Panc1 (cell line): ENCODE measurements at regions not wholly inside any gene's neighbourhood (a gene's known extent, or its start where the extent isn't known, plus 50 kb on each side); places are given as distances from the start of the nearest gene placed in this dataset.
A peak's percentile ranks its signal among the peaks of the same experiment; 100 is the strongest.

Experiments
- ATAC-seq: fragments of 200-7000 bp; cut with Tn5 transposase; 2 replicates; pipeline ENCODE4 v1.9.1; 2020; ENCODE audit warnings: mild to moderate bottlenecking, moderate library complexity
- BruUV-seq: library from RNA; stranded (reverse); fragments of 400-500 nt; replicated peaks from 2 replicates; lab custom pipeline; 2021; lab: Mats Ljungman, UMichigan
- CTCF ChIA-PET: fragments of 300-600 bp; sonication (Branson Sonifier 250); formaldehyde crosslinking; loops from one replicate; lab custom pipeline; 2022; ENCODE audit warnings: antibody characterized with exemption; lab: Charles Lee
- POLR2A ChIA-PET: fragments of 300-600 bp; sonication (Branson Sonifier 250); formaldehyde crosslinking; loops from one replicate; lab custom pipeline; 2022; ENCODE audit warnings: antibody characterized with exemption; lab: Charles Lee
- DNase-seq: peaks from one replicate; pipeline ENCODE4 v3.0.0-alpha.2; 2010; ENCODE audit warnings: low read depth, low spot score
- H3K27ac ChIP-seq: 2 replicates; pipeline ENCODE4 v1.5.1; 2011; ENCODE audit warnings: mild to moderate bottlenecking, low read length, inconsistent platforms
- H3K27me3 ChIP-seq: fragments of 200-500 bp; sonication (Bioruptor generic); 2 replicates; pipeline ENCODE4 v1.6.0; 2014; ENCODE audit warnings: low read length, inconsistent platforms; ENCODE audit not compliant: control insufficient read depth, insufficient read depth
- H3K36me3 ChIP-seq: fragments of 200-500 bp; sonication (Bioruptor generic); 2 replicates; pipeline ENCODE4 v1.5.1; 2014; ENCODE audit warnings: inconsistent platforms, mild to moderate bottlenecking, low read length, moderate library complexity; ENCODE audit not compliant: control insufficient read depth, insufficient read depth
- H3K4me1 ChIP-seq: 2 replicates; pipeline ENCODE4 v1.5.1; 2011; ENCODE audit warnings: inconsistent platforms, mild to moderate bottlenecking, low read length, moderate library complexity; ENCODE audit not compliant: control insufficient read depth, insufficient read depth
- H3K4me3 ChIP-seq, 2 experiments: 2 replicates each; pipeline ENCODE4 v1.5.1; 2011 to 2012; ENCODE audit warnings: low read depth in 2 of 2, low read length in 2 of 2, mild to moderate bottlenecking in 2 of 2, inconsistent platforms in 1 of 2, moderate library complexity in 1 of 2
- H3K9me3 ChIP-seq: fragments of 200-500 bp; sonication (Bioruptor generic); 2 replicates; pipeline ENCODE4 v1.5.1; 2014; ENCODE audit warnings: low read depth, mild to moderate bottlenecking, inconsistent platforms, low read length, moderate library complexity; ENCODE audit not compliant: control insufficient read depth, insufficient read depth
- CTCF ChIP-seq: fragments of 450-650 bp; IDR thresholded peaks from 2 replicates; pipeline ENCODE4 v1.5.1; 2017; ENCODE audit warnings: mild to moderate bottlenecking
- POLR2AphosphoS5 ChIP-seq: IDR thresholded peaks from 2 replicates; pipeline ENCODE4 v1.6.1; 2012; ENCODE audit warnings: mild to moderate bottlenecking, low read depth, low read length, moderate library complexity
- REST ChIP-seq, 2 experiments: IDR thresholded peaks; 2 replicates each; pipeline ENCODE4 v1.6.1; 2011 to 2012; ENCODE audit warnings: low read depth in 2 of 2, control low read depth in 1 of 2, low read length in 1 of 2, mild to moderate bottlenecking in 1 of 2, moderate library complexity in 1 of 2; ENCODE audit not compliant: insufficient read depth in 1 of 2
- SIN3A ChIP-seq: IDR thresholded peaks from 2 replicates; pipeline ENCODE4 v1.6.1; 2012; ENCODE audit warnings: low read depth, mild to moderate bottlenecking, low read length, moderate library complexity, borderline replicate concordance; ENCODE audit not compliant: insufficient read depth
- TCF7L2 ChIP-seq: IDR thresholded peaks from 2 replicates; pipeline ENCODE4 v1.6.1; 2011; ENCODE audit warnings: mild to moderate bottlenecking, low read depth, low read length, inconsistent platforms
- in situ Hi-C: cut with HindIII; loops from 2 replicates; pipeline ENCODE4 v1.10.0; 2016; ENCODE audit warnings: low sequenced_read_pairs, low pct_unique_long_range_greater_than_20kb
- intact Hi-C: fragments of 100-400 bp; cut with micrococcal nuclease; formaldehyde crosslinking; loops from one replicate; pipeline ENCODE4 v1.10.0; 2022; ENCODE audit not compliant: unreplicated experiment

- TF ChIP-seq POLR2AphosphoS5 (no peak), REST (IDR thresholded peaks at IDR 0.05; ENCODE audit: insufficient read depth in 1 of 2, low read depth in 2 of 2, low read length in 1 of 2) (no peak), CTCF (no peak), SIN3A (no peak), TCF7L2 (no peak)
- Histone ChIP-seq H3K4me3 (no peak overlapping the region), H3K9me3 (no peaks in the 10 kb centered on the region), H3K4me1 (peaks cover 45% of the 10 kb centered on the region), H3K36me3 (no peaks in the 10 kb centered on the region), H3K27ac (peak overlapping the region; percentile 85), H3K27me3 (no peaks in the 10 kb centered on the region)
- intact Hi-C loops, result loop anchor here (10.0 kb wide), 1 partner anchor 190 kb away; no protein-coding TSS in a partner anchor
- peak; percentile 9 for ATAC-seq
- no peak for DNase-seq
- ChIA-PET CTCF (interaction anchor here (0.7 to 3.6 kb wide), 2 partner anchors 10 to 231 kb away, joined by 3 to 11 read pairs; no protein-coding TSS in a partner anchor), POLR2A (interaction anchor here (1.2 kb wide), 1 partner anchor 9 kb away, joined by 4 read pairs; no protein-coding TSS in a partner anchor)
- in situ Hi-C loops, result no loop called here
- BruUV-seq, result no TSS peak
Measured at GRCh38 chr10:78964274-78964951, 104.4 kb upstream of the ZMIZ1 start.

GRCh38 chr10:78964952-78965633 lies 103.7 kb upstream of the ZMIZ1 start:
- in situ Hi-C loops, result no loop called here

More at GRCh38 chr10:78964952-78965633, 103.7 kb upstream of the ZMIZ1 start:
- no peaks in the 10 kb centered on the region for H3K27me3 ChIP-seq
- no TSS peak for BruUV-seq
- H3K4me3 ChIP-seq, result no peak overlapping the region
- peaks cover 43% of the 10 kb centered on the region for H3K4me1 ChIP-seq
- CTCF ChIA-PET, result interaction anchor here (0.7 to 3.6 kb wide), 2 partner anchors 9 to 230 kb away, joined by 3 to 11 read pairs; no protein-coding TSS in a partner anchor
- POLR2A ChIA-PET, result interaction anchor here (0.7 kb wide), 1 partner anchor 165 kb away, joined by 3 read pairs; no protein-coding TSS in a partner anchor
- DNase-seq (peak; percentile 45), ATAC-seq (peak; percentile 89)
- H3K36me3 ChIP-seq, result no peaks in the 10 kb centered on the region
- intact Hi-C loops, result loop anchor here (10.0 kb wide), 1 partner anchor 190 kb away; no protein-coding TSS in a partner anchor
- peak; percentile 77; the same call in 1 of the 2 replicates for TF ChIP-seq POLR2AphosphoS5
- no peak for TF ChIP-seq TCF7L2
- H3K9me3 ChIP-seq, result no peaks in the 10 kb centered on the region
- H3K27ac ChIP-seq, result peak overlapping the region; percentile 91
